ENCODE measurements at regions not wholly inside any gene's neighbourhood (a gene's known extent, or its start where the extent isn't known, plus 50 kb on each side); places are given as distances from the start of the nearest gene placed in this dataset.
A peak's percentile ranks its signal among the peaks of the same experiment; 100 is the strongest.

DNA sequence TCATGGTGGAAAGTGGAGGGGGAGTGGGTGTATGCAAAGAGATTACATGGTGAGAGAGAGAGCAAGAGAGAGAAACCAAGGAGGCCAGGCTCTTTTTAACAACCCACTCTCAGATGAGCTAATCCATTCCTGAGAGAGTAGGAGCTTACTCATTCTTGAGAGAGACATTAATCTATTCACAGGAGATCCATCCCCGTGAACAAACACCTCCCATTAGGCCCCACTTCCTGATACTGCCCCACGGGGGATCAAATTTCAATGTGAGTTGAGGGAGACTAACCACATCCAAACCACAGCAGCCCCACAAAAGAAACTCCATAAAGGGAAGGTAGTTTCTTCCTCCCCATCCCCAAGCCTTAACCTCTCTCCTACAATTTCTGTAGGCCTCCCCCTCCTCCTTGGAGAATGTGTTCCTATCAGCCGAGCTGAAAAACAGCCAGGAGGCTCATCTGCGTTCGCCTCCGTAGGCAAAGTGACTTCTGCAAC lies 450.0 kb downstream of the NPIPA7 start:
- peak overlapping the region; percentile 74 for H2AFZ ChIP-seq (replicated peaks)
- H3K36me3 Mint-ChIP-seq = no peaks in the 10 kb centered on the region
- no peak overlapping the region for H3K4me3 Mint-ChIP-seq
- H3K27me3 ChIP-seq = no peaks in the 10 kb centered on the region
- H3K36me3 ChIP-seq = no peaks in the 10 kb centered on the region
- peaks cover 4% of the 10 kb centered on the region for H3F3A ChIP-seq (ENCODE audit: low read depth)
- peaks cover 3% of the 10 kb centered on the region for H3K9me3 Mint-ChIP-seq
- H3K4me2 ChIP-seq = no peak overlapping the region
- H3K79me2 ChIP-seq (ENCODE audit: low read depth) = no peaks in the 10 kb centered on the region
- no peak for TF ChIP-seq EZH2 (IDR thresholded peaks at IDR 0.05)
- no peak for TF ChIP-seq EZH2phosphoT487 (IDR thresholded peaks at IDR 0.05)
- TF ChIP-seq, protein P1, sequence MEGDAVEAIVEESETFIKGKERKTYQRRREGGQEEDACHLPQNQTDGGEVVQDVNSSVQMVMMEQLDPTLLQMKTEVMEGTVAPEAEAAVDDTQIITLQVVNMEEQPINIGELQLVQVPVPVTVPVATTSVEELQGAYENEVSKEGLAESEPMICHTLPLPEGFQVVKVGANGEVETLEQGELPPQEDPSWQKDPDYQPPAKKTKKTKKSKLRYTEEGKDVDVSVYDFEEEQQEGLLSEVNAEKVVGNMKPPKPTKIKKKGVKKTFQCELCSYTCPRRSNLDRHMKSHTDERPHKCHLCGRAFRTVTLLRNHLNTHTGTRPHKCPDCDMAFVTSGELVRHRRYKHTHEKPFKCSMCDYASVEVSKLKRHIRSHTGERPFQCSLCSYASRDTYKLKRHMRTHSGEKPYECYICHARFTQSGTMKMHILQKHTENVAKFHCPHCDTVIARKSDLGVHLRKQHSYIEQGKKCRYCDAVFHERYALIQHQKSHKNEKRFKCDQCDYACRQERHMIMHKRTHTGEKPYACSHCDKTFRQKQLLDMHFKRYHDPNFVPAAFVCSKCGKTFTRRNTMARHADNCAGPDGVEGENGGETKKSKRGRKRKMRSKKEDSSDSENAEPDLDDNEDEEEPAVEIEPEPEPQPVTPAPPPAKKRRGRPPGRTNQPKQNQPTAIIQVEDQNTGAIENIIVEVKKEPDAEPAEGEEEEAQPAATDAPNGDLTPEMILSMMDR (IDR thresholded peaks at IDR 0.05) = no peak
- H3K4me3 ChIP-seq = no peak overlapping the region
- H3K4me1 ChIP-seq = peaks cover 11% of the 10 kb centered on the region
- H3K27ac Mint-ChIP-seq = peak overlapping the region; percentile 11
- no peak overlapping the region for H3K9ac ChIP-seq
- H3K27ac ChIP-seq = no peak overlapping the region
- peaks cover 8% of the 10 kb centered on the region for H3K4me1 Mint-ChIP-seq
- no peaks in the 10 kb centered on the region for H3K9me3 ChIP-seq (ENCODE audit: low read depth)
- no peaks in the 10 kb centered on the region for H4K20me1 ChIP-seq (ENCODE audit: low read depth)
- H3K27me3 Mint-ChIP-seq (ENCODE audit: insufficient read depth, low read depth) = peaks cover 3% of the 10 kb centered on the region
- DNase-seq (ENCODE audit: low spot score) = peak; percentile 15

DNA sequence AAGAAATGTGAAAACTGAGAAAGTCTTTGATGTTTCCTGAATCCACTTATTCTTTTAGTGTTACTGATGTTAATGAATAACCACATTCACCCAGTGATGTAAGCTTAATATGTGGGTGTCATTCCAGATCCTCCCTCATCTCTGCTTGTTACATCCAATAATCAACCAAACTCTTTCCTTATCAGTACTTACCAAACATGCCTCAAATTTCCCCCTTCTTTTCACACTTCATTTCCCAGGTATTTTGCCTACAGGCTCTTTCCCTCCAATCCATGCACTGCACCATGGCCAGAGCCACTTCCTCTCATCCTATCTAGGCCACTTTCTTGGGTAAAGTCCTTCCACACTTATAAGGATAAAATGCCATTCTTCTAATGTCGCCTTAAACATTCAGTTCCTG lies 451.5 kb downstream of the NPIPA7 start:
- no peaks in the 10 kb centered on the region for H3K36me3 ChIP-seq
- no peaks in the 10 kb centered on the region for H3K79me2 ChIP-seq (ENCODE audit: low read depth)
- H3K9me3 ChIP-seq (ENCODE audit: low read depth) = no peaks in the 10 kb centered on the region
- Mint-ChIP-seq H3K27ac (no peak overlapping the region), H3K4me3 (no peak overlapping the region), H3K9me3 (peaks cover 3% of the 10 kb centered on the region), H3K27me3 (ENCODE audit: insufficient read depth, low read depth) (peaks cover 3% of the 10 kb centered on the region), H3K36me3 (no peaks in the 10 kb centered on the region), H3K4me1 (peaks cover 8% of the 10 kb centered on the region)
- TF ChIP-seq EZH2phosphoT487 (IDR thresholded peaks at IDR 0.05) = no peak
- TF ChIP-seq, protein P1 (IDR thresholded peaks at IDR 0.05) = no peak
- TF ChIP-seq EZH2 (IDR thresholded peaks at IDR 0.05) = no peak
- peaks cover 11% of the 10 kb centered on the region for H3K4me1 ChIP-seq
- no peak for DNase-seq (ENCODE audit: low spot score)
- no peak overlapping the region for H3K9ac ChIP-seq
- no peak overlapping the region for H3K4me2 ChIP-seq
- H3F3A ChIP-seq (ENCODE audit: low read depth) = peaks cover 4% of the 10 kb centered on the region
- H3K27ac ChIP-seq = no peak overlapping the region
- H3K4me3 ChIP-seq = no peak overlapping the region
- H2AFZ ChIP-seq (replicated peaks) = no peak overlapping the region
- H3K27me3 ChIP-seq = no peaks in the 10 kb centered on the region
- no peaks in the 10 kb centered on the region for H4K20me1 ChIP-seq (ENCODE audit: low read depth)

DNA sequence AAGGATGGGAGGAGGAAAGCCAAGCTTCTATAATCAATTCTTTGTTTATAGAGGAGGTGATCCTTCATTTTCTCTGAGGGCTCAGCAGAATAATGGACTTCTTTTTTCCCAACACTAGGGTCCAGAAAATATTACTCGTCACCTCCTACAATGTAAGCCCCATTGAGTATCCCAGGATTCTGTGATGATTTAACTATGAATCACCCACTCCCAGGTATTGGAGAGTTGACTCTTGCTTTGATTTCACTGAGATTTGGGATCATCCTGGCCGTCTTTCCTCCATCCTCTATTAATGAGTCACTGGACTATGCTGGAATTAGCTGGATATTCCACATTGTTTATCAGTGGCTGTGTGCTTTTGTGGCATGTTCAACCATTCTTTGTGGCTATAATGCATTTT lies 452.0 kb downstream of the NPIPA7 start:
- Histone ChIP-seq H3F3A (ENCODE audit: low read depth) (peaks cover 4% of the 10 kb centered on the region), H3K9me3 (ENCODE audit: low read depth) (no peaks in the 10 kb centered on the region), H3K4me2 (no peak overlapping the region), H3K9ac (no peak overlapping the region), H3K4me1 (peaks cover 11% of the 10 kb centered on the region), H3K36me3 (no peaks in the 10 kb centered on the region), H3K4me3 (no peak overlapping the region), H2AFZ (replicated peaks) (no peak overlapping the region), H3K79me2 (ENCODE audit: low read depth) (no peaks in the 10 kb centered on the region), H3K27ac (no peak overlapping the region), H4K20me1 (ENCODE audit: low read depth) (no peaks in the 10 kb centered on the region), H3K27me3 (no peaks in the 10 kb centered on the region)
- Mint-ChIP-seq H3K4me3 (no peak overlapping the region), H3K4me1 (peaks cover 8% of the 10 kb centered on the region), H3K36me3 (no peaks in the 10 kb centered on the region), H3K27me3 (ENCODE audit: insufficient read depth, low read depth) (peaks cover 3% of the 10 kb centered on the region), H3K9me3 (peaks cover 3% of the 10 kb centered on the region), H3K27ac (no peak overlapping the region)
- DNase-seq (ENCODE audit: low spot score) = no peak
- TF ChIP-seq EZH2phosphoT487 (IDR thresholded peaks at IDR 0.05) = no peak
- TF ChIP-seq, protein P1 (IDR thresholded peaks at IDR 0.05) = no peak
- TF ChIP-seq EZH2 (IDR thresholded peaks at IDR 0.05) = no peak

All from neural progenitor cell (in vitro differentiated cells).